HG02623 (cell line): ENCODE measurements at regions not wholly inside any gene's neighbourhood (a gene's known extent, or its start where the extent isn't known, plus 50 kb on each side); places are given as distances from the start of the nearest gene placed in this dataset.

ENCODE experiments used
- ATAC-seq: cut with Tn5 transposase; IDR thresholded peaks from one replicate; pipeline ENCODE4 v1.9.1; 2021; ENCODE audit warnings: moderate library complexity; ENCODE audit not compliant: unreplicated experiment

DNA sequence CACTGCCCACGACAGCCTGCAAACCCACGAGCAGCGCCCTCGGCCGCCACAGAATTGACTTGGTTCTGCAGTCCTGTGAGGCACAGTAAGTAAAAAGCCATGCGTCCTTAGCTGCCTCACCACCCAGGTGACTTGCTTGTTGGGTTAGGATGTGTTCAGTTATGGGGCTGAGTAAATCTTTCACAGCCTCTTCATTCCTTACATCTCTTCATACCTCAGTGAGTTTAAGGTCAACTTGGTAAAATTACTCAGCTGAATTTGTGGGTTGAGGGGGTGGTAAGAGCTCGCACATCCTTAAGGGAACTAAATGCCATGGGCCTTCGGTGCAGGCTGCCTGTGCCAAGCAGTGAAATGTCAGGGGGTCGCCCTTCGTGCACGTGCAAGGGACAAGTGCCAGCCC lies 165.2 kb upstream of the ALKAL2 start:
- ATAC-seq, result no peak

DNA sequence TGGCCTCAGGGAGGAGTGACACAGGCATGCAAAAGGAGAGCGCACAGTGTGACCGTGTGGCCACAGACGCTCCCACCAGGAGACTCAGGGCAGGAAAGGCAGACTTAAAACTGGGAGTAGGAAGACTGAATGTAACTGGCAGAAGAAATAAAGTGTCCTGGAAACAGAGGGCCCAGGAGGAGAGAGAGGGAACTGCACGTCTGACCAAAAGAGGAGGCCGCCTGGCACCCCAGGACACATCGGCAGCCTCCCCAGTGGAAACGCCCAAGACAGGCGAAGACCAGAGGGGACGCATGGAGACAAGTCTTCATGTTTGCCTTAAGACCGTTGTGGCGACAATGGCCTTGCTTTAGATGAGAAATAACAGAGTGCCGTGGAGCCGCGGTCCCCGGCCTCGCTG lies 163.6 kb upstream of the ALKAL2 start:
- no peak for ATAC-seq

DNA sequence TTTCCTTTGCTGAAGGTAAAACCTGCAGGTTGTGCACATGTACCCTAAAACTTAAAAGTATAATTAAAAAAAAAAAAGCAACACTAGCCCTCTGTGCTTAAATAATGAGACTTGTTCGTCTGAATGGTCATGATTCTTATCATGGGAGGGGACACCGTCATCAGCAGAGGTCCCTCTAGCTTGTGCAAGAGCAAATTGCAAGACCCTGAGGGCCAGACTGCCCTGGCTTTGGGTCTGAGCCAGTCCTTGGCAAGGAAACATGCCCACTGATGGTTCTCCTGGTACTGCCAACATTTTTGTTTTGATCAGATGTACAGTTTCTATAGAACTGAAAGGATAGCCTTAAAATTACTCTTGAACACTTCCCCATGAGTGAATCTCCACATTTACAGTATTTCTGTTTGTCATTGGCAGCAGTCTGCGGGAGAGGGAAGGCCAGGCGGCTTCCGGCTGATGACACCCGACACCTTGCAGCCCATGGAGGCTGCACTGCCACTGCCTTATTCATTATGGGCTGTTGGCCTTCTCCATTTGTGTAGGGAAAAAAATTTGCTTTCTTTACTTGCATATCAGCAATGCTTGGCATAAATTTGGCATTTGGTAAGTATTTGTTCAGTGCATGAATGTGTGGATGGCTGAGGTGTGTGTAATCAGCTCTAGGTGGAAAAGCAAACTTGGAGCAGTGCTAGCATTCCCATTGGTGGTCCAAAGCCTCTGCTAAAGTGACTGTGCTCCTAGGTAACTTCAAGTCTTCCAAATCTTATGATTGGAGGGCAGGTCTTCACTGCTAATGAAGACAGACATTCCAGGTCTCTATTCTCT lies 161.6 kb upstream of the ALKAL2 start:
- ATAC-seq, result no peak

DNA sequence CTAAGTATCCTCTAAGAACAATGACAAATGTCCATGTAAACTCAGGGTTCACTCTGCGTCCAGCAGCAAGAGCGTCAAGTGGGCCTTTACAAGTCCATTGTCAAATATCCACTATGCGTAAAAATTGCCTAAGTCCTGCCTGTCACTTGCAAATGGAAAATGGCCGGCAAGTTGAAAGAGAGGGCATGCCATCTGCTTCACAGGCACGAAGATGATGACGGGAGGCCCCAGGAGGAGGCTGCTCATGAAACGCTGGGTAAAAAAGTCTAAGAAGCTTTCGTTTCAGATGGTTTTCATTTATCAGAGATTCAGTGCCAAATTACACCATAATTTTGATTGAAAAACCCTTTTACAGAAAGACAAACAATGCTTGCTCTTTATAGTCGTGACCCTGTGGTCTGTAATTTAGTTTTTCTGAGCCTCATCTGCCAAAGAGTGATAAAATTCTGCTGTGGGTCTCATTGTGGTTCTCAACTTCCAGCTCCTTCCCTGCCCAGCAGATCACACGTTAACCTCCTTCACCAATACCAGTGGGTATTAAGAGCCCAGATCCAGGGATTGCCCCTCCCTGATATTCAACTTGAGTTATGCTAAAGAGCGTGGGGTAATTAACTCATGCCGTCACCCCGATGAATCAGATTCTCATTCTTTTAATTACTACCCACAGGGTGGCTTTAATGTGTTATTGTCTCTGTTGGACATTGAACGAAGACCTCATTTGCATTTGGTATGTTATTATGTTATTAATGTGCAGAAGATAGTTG lies 160.2 kb upstream of the ALKAL2 start:
- no peak for ATAC-seq

DNA sequence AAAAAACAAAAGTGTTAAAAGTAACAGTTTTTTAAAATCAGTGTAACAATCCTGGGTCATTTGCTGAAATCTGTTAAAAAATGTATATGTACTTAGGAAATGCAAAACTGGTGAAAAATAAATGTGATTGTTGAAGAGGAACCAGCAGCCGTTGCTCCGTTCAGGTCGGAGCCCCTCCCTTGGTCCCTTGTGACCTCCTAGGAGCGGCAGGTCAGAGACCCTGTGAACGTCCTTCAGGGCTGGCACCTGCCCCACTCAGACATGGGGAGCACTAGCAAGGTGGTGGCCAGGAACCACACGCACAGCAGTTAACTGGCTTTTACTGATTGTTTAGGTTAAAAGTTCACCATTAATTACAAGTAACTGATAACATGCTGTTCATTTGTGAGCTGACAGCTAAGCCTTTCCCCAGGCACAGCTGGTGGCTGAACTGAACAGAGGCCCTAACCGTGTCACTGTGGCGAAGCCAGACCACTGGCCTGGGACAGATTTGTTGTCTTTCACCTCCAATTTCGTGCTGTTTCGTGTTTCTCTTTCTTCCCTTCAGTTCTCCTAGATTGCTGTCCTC lies 159.2 kb upstream of the ALKAL2 start:
- no peak for ATAC-seq

DNA sequence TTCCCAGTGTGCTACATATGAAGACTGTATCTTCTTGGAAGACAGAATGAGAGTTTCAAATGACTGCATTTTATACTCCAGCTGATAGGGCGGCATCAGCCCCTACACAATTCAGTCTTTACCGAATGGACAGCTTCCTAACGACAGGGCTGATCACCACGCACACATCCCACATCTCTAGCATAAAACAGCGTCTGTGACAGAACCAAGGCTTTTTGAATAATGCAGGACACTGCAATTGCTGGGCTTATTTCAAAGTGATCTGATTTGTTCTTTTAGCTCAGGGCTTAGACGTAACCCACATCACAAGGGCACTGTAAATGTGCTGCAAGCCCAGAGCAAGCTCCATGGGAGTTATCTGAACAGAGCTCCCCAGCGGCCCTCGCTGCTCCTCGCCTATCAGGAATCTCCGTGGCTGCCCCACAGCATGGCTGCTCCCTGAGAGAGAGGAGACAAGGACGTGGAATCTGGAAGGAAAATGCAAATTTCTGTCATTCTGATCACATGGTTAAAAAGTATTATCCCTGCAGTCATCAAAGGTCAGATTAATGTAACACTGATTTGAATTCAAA lies 158.5 kb upstream of the ALKAL2 start:
- ATAC-seq, result no peak

DNA sequence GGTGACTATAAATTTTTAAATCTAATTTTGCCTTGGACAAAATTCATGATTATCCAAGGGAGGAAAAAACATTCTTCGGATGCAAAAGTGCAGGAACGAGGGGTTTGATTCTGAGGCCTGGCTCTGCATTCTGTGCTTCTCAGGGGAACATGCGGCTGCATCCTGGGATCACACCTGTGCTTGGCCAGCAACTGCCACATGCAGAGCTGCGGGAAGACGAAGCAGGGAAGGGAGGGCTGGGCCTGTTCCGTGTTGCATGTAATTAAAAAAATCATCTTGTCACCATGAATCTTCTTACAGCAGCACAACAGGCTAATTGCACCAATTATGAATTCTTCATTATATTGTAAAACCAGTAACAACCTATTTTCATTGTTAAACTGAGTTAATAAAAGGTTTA lies 158.0 kb upstream of the ALKAL2 start:
- ATAC-seq, result no peak

DNA sequence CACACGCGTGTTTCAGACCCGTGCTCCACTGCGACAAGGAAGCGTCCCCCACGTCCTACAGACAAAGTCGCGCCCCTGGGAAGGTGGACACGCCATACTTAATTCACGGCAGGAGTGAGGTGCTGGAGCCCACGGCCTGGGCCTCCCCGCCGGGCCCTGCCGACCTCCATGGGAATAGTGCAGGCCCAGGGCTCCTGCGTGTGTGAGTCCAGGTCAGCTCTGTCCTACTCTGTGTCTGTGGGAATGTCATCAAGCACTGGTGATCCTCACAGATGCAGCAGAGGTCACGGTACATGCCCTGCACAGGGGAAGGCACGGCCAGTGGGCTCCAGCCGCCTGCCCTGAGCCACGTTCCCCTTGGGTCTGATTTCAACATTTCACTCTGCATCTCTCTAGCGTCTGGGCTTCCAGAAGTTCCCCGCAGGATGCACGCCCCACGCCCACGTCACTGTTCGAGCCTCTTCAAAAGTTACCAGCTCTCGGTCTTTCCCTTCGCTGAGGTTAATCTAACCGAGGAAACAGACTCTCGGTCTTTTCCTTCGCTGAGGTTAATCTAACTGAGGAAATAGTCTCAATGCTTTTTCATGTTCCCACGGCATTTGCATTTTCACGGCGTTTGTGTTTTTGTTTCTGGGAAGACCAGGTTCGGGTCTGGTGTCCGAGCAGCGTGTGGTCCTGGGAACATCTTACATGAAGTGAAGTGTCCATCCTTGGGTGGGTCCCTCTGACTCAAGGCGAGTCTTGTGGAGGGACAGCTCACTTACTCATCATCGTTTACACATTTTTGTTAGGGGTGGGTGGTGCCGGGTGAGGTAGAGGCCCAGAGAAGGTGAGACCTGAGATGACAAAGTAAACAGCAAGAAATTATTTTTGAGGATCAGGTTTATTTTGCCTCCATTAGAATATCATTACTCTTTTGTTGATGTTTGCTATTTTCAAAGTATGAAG lies 157.3 kb upstream of the ALKAL2 start:
- no peak for ATAC-seq

DNA sequence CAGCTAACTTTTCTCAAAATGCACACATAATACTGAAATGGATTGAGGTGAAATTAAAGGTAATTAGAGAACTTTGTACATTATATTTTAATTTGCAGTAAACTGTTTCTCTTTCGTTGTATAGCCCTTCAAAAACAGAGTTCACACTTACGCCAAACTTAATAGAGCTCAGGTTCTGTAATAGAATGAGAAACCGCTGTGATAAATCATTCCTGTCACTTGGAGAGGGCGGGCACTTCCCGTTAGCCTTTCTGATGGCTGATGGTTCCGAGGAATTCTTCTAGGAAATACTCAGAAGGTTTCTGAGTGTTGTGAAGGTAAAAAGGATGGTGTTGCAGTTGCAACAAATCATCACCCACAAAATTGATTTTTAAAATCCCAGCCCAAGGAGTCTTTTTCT lies 155.8 kb upstream of the ALKAL2 start:
- ATAC-seq, result no peak

DNA sequence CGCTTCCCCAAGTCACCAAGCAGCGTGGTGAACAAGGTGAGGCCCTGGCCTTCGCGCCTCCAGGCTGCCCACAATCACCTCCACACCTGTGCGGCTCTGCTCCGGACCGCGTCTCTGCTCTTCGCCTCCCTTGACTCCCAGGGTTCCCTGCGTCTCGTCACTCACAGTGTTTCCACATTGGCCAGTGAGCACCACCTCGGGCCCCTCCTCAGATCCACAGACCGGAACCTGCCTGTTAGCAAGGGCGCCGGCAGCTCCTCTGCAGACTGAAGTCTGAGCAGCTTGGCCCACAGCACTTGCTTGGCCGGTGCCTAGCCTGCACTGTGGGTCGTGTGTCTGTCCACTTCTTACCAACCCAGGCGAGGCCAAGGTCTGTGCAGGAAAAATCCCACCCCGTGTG lies 155.3 kb upstream of the ALKAL2 start:
- no peak for ATAC-seq

DNA sequence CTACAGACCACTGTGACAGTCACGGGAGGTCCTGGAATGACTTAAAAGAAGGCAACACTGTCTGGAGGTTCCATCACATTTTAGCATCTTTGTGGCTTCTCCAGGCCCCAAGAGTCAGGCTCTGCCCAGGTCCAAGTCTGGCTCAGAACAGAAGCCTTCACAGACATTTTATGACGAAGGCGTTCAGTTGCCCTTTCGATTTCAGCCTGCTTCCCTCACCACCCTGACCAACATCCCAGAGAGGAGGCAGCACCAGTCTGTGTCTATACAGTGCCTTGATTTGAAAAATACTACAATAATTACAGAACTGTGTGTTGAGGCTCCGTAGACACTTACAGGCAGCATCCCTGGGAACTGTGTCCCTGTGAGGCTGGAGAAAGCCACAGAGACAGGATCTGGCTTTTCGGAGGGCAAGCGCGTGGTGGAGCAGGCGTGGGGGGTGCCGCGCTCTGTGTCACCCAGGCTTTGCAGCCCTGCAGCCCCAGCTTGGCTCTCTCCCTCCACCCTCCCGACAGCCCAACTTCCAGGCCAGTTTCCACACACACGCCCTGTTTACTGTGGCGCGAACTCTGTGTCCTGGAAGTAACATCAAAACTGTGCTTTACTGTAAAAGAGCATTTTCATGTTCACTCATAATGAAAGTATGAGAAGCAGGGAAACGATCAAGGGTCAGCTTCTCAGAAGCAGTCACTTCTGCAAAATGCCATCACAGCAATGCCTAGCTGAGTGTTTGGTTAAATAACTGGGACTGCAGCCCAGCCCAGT lies 153.5 kb upstream of the ALKAL2 start:
- no peak for ATAC-seq

DNA sequence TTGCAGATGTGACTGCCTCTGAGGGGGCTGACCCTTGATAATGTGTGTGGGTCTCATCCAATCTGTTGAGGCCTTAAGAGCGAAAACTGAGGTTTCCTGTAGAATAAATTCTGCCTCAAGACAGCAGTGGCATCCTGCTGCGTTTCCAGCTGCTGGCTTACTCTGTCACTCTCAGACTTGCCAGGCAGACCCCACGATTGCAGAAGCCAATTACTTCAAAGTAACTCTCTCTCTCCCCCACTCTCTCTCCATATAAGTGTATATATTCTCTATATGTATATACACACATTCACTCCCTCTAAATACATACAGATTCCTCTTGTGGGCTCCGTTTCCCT lies 152.5 kb upstream of the ALKAL2 start:
- ATAC-seq, result no peak

DNA sequence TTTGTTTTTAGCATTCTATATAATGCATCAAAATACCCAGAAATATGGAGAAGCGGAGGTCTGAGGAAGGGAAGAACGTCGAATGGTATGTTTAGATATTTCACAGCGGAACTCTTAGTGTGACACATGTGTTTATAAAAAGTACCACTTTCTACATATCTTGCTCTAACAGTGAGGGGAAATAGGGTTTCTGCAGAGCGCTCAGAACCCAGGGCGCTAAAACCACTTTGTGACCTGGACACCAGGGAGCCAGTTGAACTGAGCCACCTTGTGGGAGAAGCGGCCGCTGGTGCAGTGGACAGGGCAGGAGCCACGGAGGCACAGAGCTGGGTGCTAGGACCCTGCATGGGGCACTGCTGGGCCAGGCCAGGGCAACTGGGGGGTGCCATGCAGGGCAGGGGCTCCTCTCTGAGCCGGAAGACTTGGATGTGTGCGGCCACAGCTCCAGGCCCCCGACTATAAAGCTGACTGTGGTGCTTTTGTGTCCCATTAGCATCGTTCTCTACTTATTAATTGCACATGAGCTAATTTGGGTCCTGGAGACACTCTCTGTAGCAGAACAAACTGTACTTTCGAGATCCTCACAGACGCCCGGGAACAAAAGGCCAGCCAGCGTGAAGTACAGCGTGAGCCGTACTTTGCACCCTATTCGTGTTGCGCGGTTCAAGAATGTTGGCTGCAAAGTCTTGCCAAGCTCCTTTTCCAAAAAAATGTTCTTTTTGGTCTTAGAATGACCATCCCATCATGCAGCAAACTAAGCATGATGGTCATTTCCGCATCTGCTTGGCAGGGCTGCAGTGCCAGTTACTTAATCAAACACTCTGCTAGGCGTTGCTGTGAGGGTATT lies 151.9 kb upstream of the ALKAL2 start:
- no peak for ATAC-seq

DNA sequence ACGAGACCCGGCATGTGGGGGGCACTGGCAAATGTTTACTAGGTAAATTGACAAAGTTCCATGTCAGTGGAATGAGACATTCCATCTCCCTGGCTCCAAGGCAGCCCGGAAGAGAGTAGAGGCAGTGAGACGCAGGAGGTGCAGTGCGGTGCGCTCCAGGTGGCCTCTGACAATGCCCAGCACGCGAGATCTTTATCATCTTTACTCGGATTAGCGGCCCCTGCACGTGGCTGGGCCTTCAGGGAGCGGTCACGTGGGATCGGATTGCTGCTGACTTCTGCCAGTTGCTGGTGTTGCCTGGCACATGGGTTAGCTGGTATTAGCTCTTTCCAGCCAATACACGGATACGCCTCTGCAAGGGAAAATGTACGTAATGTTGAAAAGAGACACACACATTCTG lies 151.2 kb upstream of the ALKAL2 start:
- no peak for ATAC-seq

DNA sequence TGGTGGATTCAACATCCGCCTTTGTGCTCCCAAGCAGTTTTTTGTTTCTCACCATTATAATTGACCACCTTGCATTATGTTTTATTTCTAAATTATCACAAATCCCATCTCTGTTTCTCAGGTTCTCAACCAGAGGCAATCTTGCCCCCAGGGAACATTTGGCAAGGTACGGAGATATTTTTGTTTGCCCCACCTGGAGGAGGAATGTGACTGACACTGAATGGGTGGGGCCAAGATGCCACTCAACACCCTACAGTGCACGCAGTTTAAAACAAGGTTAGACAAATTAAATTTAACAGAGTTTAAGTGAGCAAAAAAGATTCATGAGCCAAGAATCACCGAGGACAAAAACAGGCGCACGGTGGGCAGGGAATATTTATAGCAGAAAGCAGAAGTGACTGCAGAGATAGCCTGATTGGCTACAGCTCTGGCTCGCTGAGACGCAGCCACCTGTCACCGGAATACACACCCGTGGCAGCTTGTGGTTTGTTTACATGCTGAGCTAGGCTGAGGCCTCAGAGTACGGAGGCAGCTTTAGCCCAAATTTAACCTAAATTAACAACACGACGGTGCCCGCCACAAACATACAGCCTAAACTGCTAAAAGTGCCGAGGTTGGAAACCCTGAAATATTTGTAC lies 150.0 kb upstream of the ALKAL2 start:
- peak; percentile 94 for ATAC-seq

DNA sequence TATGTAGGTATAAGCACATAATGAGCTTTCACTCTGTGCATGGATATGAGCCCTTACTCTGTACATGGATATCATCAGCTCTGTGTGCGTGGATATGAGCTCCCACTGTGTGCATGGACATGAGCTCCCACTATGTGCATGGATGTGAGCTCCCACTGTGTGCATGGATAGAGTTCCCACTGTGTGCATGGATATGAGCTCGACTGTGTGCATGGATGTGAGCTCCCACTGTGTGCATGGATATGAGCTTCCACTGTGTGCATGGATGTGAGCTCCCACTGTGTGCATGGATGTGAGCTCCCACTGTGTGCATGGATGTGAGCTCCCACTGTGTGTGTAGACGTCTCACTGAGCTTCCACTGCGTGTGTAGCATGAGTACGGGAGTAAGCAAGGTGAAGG lies 149.3 kb upstream of the ALKAL2 start:
- no peak for ATAC-seq

DNA sequence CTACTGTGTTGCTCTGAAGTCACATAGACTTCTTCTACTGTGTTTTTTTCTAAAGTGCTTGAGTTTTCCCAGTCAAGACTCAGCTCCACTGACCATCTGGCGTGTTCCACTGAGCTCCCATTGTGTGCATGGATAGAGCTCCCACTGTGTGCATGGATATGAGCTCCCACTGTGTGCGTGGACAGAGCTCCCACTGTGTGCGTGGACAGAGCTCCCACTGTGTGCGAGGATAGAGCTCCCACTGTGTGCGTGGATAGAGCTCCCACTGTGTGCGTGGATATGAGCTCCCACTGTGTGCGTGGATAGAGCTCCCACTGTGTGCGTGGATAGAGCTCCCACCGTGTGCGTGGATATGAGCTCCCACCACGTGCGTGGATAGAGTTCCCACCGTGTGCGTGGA lies 148.3 kb upstream of the ALKAL2 start:
- ATAC-seq, result no peak

DNA sequence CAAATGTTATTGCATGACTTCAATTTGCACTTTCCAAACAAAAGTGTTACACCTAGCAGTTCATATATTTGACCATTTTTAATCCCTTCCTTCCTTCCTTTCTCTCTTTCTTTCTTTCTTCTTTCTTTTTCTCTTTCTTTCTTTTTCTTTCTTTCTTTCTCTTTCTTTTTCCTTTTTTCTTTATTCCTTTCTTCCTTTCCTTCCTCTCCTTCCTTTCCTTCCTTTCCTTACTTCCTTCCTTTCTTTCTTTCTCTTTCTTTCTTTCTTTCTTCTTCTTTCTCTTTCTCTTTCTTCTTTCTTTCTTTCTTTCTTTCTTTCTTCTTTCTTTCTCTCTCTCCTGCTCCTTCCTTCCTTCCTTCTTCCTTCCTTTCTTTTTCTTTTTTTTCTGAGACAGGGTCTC lies 146.7 kb upstream of the ALKAL2 start:
- no peak for ATAC-seq

DNA sequence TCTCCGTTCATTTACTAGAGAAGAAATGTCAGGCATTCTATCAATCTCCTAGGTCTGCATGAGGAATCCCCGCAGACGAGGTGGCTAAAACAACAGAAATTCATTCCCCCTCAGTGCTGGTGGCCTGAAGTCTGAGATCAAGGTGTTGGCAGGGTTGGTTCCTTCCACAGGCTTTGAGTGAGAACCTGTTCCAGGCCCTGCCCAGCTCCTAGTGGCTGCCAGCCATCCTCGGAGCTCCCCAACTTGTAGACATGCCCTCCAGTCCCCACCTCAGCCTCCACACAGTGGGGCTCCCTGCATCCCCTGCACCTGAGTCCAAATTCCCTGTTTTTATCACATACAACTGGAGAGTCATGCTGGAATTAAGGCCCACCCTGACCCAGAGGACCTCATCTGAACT lies 145.3 kb upstream of the ALKAL2 start:
- no peak for ATAC-seq
